CD4-positive, alpha-beta T cell treated with Interleukin-1 beta for 1 hour (primary cell): ENCODE measurements at regions not wholly inside any gene's neighbourhood (a gene's known extent, or its start where the extent isn't known, plus 50 kb on each side); places are given as distances from the start of the nearest gene placed in this dataset.

Experiments used
- DNase-seq, 2 donors: peaks; one replicate each; pipeline ENCODE4 v3.0.0-alpha.2; 2020 to 2022

DNA sequence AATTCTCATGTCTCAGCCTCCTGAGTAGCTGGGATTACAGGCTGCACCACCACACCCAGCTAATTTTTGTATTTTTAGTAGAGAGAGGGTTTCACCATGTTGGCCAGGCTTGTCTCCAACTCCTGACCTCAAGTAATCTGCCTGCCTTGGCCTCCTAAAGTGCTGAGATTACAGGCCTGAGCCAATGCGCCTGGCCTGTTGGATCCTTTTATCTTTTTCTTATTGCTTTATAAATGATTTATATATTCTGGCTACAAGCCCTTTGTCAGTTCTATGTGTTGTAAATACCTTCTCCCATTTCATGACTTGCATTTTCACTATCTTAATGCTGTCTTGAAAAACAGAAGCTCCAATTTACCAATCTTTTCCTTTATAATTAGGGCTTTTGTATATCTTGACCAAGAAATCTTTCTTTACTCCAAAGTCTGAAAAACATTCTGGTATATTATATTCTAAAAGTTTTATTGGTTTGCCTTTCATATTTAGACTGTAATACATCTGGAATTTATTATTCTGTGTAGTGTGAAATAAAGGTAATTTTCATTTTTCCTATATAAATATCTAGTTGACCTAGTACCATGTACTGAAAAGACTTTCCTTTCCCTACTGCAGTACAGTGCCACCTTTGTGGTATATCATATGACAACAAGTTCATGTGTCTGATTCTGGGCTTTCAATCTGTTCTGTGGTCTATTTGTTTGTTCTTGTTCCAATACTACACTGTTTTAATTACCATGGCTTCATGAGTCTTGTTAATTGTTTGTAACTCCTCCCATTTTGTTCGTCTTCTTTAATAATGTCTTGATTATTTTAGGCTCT is 52.9 kb upstream of the RNU6-1 start:
- no peak for DNase-seq

DNA sequence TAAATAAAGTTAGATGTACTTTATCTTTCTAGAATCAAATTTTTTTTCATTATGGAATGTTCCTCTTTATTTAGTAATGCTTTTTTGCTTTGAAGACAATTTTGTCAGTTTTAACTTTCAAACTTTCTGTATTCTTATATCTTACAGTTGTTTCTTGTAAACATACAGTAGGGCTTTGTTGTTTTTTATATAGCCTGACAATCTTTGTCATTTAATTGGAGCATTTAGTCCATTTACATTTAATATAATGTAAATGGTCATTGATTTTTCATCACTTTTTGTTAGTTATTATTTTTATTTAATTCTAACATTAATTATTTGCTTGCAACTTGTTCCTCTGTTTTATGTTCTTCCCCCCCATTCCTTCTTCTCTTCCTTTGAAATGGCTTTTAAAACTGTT is 55.4 kb upstream of the RNU6-1 start:
- DNase-seq, result no peak

DNA sequence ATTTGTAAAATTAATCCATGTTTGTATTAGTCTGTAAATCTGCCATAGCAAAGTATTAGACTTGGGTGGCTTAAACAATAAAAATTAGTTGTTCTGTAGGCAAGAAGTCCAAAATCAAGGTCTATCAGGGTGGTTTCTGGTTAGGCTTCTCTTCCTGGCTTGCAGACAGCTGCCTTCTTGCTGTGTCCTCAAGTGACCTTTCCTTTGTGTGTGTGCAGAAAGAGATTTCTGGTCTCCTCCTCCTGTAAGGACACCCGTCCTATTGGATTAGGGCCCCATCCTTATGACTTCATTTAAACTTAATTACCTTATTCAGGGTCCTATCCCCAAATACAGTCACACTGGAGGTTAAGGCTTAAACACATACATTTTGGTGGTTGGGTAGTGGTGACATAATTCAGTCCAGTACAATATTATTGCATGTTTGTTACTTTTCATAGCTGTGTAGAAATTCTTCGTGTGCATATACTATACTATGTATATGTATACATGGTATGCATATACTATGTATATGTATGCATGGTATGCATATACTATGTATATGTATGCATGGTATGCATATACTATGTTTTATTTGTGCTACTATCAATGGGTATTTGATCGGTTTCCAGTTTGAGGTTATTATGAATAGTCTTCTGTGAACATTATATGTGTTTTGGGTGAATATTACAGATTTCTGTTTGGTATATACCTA is 57.9 kb upstream of the RNU6-1 start:
- DNase-seq, result no peak

DNA sequence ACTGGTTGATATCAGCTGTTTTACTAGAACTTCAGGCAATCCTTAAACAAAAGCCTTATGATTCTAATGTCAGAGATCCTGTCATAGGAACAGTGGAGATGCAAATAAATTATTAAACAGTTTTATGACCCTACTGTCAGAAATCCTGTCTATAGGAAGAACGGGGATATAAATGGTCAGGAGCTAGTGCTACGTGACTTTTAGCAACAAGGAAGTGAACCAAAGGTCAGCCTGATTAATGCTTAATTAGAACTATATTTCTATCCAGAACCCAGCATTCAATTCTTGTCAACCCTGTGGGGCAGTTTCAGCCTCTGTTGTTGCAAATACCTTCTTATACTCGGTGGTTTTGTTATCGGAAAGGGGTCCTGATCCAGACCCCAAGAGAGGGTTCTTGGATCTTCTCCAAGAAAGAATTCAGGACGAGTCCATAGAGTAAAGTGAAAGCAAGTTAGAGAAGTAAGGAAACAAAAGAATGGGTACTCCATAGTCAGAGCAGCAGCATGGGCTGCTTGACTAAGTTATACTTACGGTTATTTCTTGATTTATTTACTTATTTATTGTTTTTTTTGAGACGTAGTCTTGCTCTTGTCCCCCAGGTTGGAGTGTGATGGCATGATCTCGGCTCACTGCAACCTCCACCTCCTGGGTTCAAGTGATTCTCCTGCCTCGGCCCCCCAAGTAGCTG is 59.9 kb upstream of the RNU6-1 start:
- no peak for DNase-seq

DNA sequence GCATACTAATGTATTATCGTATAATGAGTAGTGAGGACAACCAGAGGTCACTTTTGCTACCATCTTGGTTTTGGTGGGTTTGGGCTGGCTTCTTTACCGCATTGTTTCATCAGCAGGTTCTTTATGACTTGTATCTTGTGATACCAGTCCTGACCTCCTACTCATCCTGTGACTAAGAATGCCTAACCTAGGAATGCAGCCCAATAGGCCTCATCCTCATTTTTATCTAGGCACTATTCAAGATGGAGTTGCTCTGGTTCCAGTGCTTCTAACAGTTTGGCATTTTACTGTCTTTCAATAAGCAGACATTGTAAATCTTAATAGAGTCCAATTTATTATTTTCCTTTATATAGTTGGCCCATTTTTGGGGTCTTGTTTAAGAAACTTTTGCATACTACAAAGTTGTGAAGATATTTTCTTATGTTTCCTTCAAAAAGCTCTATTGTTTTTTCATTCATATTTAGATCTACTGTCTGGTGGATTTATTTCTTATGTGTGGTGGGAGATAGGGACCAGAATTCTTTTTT is 60.8 kb upstream of the RNU6-1 start:
- no peak for DNase-seq

DNA sequence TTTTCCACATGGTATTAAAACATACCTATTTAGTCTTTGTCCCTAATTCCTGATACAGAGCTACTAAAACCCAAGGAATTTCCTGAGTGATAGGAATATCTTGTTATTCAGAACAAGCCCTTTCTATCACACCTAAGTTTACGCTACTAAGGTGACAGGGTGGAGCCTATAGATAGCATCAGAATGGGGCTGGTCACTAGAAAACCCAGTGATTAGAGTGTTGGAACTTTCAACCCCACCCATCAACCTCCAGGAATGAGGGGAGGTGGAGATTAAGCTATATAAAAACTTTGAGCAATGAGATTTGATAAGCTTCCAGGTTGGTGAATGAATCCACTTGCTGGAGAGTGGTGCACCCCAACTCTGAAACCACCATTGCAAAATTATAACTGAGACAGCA is 62.1 kb upstream of the RNU6-1 start:
- DNase-seq, result no peak

DNA sequence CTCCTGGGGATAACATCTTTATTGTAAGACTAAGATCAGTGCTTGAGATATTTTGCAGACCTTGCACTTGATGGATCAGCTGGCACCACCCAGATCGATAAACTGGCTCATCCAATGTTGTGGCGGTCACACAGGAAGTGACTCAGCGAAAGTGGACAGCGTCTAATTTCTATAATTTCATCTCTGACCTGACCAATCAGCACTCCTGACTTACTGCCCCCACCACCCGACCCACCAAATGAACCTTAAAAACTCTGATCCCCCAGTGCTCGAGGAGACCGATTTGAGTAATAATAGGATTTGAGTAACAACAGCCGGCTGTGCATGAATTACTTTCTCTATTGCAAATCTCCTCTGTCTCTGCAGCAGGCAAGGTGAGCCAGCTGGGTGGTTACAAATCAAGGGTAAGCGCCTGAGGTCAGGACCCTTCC is 62.7 kb upstream of the RNU6-1 start:
- DNase-seq, result no peak

DNA sequence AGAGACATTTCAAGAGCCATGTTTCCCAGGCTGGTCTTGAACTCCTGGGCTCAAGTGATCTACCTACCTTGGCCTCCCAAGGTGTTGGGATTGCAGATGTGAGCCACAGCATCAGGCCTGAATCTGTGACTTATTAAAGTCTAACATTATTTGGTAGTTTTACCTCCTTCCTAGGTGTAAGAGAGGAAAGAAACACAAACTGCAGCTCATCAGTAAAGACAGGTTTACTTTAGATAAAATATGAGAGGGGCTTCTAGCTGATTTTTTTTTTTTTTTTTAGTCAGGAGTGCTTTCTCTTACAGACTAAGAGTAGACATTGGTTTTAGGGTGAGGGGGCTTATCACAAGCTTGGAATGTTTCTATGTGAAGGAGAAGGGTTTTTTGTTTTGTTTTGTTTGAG is 63.9 kb upstream of the RNU6-1 start:
- DNase-seq, result no peak

DNA sequence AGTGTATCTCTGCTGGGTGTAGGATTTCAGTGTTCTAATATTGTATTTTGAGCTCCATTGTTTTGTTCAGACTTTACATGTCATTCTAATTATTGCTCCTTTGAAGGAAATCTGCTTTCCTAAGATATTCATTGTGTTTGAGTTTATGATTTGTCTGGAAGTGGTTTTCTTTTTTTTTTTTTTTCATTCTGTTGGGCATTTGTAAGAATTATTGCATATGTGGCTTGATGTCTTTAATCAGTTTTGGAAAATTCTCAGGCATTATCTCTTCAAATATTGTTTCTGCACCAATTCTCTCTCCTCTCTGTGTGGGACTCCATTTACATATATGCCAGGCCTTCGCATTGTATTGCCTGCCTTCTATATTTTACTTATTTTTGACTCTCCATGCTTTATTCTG is 65.8 kb upstream of the RNU6-1 start:
- no peak for DNase-seq

DNA sequence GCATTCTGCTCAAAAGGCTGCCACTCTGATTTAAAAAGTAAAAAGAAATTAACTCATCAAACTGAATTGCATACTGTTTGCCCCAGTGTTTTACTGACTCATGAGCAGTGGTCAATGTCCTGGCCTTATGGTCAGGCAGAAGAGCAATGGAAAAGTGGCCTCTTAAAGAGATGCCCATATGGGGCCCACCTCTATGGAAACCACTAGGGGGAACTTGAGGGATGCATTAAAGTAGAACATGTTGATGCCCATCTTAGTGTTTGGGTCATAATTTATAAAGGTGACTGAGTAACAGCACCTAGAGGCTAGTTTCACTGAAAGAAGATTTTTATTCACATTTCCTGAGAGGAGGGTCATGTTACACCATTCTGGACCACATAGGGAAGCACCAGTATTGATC is 66.5 kb upstream of the RNU6-1 start:
- DNase-seq, result no peak

DNA sequence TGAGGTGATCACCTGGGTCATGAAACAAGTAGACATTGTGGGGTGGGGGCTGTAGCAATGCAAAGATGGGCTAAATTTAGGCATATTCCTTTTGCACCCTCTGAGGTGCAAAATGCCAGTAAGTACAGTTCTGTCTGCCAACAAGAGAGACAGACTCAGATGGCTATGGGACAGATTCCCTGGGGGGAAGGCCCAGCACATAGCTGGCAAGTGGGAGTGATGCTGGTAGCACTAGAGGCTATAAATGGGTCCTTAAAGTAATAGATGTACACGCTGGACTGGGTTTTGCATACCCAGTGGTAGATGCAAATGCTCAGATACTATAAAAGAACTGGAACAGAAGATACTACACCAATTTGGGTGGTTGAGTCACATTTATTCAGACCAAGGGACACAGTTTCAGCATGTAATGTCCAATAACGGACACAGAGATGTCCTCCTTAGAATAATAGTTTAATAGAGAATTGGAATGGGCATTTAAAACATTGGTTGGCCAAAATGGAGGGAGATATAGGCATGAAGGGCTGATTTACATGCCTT is 67.4 kb upstream of the RNU6-1 start:
- DNase-seq, result no peak

DNA sequence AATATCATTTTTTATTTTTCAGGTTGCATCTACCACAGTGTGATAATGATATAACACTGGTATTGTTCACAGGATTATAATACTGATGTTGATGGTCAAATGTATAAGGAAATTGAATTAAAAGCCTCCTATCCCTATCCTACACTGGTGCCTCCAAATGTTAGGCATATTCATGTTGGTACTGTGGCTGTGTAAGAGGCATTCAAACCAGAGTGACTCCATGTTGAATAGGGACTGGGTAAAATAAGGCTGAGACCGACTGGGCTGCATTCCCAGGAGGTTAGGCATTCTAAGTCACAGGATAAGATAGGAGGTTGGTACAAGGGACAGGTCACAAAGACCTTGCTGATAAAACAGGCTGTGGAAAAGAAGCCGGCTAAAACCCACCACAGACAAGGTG is 68.9 kb upstream of the RNU6-1 start:
- DNase-seq, result no peak

DNA sequence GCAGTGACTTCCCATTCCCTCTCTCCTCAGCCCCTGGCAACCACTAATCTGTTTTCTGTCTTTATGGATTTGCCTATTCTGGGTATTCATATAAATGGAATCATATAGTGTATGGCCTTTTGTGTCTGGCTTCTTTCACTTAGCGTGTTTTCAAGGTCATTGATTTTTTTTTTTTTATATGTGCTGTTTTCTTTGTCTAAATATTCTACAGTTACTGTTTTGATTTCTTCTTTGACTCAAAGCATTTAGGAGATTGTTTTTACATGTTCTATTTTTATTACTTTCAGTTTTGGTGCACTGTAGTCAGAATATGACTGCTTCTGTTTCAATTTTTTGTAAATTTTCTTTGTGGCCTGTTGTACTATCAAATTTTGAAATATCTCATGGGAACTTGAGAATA is 71.9 kb upstream of the RNU6-1 start:
- no peak for DNase-seq

DNA sequence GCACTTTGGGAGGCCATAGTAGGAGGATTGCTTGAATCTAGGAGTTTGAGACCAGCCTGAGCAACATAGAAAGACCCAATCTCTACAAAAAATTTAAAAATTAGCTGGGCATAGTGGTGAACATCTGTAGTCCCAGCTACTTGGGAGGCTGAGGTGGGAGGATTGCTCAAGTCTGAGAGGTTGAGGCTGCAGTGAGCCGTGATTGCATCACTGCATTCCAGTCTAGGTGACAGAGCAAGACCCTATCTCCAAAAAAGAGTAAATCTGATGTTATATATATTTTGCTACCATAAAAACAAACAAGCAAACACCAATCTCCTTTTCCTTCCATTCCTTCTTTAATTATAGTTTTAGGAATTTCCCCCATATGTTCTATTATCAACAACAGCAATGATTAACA is 74.2 kb upstream of the RNU6-1 start:
- DNase-seq, result no peak

DNA sequence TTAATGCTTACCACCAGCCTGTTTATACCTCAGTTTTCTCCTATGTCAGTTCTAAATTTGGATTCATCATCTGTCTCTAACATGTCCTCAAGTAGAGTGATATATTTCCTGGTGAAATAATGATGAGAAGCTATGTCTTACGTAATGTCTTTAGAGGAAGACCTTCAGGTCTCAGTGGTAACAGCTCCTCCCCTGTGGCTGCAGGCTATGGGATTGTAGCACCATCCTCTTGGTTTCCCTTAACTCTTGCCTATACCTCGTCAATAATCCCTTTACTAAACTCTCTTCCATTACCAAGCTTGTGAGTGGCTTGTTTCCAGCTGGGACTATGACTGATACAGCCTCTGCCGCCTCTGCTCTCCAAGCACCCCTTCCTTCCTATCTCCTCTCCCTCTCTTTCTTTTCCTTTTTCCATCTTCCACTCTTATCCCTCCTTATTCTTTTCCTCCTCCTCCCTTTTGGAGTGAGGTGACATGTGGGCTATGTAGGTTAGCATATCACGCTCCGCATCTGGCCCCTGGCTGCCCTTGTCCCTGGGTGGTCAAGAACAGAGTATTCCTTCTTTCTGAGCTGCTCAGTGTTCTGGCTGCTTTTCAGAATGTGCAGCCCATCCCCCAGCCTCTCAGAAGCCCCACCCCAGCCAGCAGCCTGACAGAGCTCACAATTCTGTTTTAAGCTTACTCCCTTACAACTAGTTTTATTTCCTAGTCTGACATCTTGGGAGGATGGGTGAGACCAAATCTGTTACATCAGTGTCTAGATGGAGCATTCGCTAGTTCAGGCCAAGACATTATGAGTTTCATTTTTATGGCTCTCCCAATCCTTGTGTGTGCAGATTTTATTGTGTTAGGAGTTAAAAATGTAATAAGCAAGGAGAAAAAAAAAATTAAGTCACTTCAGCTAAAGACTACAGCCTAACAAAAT is 75.0 kb upstream of the RNU6-1 start:
- no peak for DNase-seq

DNA sequence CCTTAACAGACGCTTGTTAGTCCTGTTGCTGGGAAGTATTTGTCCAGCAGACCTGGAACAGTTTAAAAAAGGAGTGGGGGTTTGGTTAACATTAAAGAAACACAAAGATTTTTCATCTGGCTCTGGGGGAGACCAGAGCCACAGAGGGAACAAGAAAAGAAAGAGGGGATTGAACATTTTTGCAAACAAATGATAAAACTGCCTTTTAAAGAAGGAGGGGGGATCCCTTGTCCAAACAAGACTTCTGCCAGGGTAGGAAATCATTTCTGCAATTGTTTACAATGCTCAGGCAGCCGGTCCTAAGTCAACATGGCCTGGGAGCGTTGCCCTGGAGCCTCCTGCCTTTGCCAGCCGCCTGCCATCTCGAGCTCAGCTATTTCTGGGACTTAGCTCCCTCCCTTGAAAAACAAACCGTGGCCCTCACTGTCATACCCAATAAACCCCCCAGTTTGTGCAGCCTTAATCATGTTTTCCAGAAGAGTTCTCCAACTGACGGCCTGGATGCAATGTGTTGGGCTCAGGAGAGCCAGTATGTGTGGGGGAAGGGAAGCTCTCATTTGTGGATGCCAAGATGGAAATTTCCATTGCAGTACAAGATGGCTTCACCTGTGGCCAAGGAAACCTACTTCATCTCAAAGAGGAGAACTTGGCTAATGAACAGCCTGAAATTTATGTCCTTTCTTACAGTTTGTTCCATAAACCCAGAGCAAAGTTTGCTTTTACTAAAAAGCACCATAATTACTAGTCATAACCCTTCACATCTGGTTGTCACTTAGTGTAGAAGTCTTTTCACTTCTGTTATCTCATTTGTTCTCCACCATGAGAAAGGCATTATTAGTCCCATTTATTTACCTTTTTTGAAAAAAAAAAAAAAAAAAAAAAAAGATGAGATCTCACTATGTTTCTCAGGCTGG is 75.9 kb upstream of the RNU6-1 start:
- DNase-seq, result no peak

DNA sequence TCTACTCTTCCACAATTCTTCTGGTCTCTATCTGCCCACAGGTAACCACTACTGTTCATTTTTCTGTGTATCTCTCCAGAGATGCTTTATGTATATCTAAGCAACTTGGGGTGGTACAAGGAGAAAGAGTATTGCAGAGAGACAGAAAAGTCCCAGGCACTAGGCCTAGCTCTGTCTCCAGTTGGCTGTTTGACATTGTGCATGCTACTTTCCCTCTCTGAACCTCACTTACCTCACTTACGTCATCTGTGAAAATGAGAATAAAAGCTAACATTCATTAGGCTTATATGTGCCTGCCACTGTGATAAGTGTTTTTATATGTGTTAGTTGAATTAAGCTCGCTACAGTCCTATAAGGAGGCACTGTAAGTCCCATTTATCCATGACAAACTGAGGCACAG is 76.7 kb upstream of the RNU6-1 start:
- DNase-seq, result no peak

DNA sequence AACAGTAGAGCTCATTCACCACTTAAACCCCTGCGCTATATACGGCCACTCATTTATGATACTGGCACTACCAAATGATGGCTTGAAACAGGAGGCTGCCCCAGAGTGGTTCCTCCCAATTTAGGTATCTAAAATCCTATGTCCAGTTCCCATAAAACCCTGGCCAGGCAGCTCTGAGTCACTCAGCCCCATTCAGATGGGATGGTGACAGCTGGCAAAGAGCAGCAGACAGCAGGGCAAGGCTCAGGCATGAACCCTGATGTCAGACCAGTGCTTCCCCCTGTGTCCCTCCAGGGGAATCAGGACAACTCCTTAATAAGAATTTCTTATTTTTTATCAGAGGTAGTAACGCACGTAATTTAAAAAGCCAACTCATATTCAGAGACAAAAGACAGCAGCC is 77.2 kb upstream of the RNU6-1 start:
- no peak for DNase-seq

DNA sequence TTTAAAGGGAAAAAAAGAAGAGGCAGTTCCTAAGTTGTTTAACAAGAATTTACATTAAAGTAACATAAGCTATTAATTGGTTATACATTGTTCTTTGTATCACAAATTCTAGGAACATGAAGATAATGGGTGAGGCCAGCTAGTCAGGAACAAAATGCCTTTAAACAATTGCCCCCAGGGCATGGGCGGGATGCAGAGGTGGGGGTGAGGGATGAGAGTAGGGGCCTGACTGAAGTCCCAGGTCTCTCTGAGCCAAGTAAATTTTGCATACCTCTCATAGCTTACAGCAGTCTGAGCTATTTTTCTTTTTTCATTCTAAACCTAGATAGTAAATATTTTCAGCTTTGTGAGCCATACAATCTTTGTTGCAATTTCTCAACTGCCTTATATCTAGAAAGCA is 77.8 kb upstream of the RNU6-1 start:
- no peak for DNase-seq

DNA sequence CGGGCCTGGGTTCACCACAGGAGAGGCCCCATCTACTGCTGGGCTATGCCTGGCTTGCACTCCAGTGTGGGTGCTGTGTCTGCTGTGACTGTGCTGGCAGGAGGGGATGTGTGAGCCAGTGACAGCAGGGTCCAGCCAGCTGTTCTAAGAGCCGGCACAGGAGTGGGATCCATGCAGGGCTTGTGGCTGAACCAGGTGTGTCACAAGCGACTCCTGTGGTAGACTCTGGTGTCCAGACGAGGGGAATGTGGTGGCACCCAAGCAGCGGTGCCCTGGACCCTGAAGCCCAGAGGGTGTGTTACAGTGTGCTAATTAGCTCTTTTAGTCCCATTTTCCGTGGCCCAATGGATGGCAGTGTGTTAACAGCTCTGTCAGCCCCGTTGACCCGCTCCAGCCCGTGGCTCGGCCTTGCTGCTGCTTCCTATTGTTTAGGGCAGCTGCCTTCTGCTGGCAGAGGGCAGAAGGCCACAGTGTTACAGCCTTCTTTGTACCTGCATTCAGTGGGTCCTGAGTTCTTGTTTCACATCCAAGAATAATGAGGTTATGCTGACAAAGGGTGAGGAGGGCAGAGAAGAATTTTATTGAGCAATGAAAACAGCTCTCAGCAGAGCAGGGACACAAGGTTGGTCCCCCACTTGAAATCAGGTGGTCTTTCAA is 78.5 kb upstream of the RNU6-1 start:
- no peak for DNase-seq
